OCI-LY7 (cell line): ENCODE measurements at regions not wholly inside any gene's neighbourhood (a gene's known extent, or its start where the extent isn't known, plus 50 kb on each side); places are given as distances from the start of the nearest gene placed in this dataset.

Source experiments
- CTCF ChIP-seq: fragments of 200-600 bp; sonication (generic); conservative IDR thresholded peaks from 2 replicates; pipeline ENCODE4 v1.5.1; 2014; ENCODE audit warnings: mild to moderate bottlenecking, antibody characterized with exemption, low read length, moderate library complexity, mixed read lengths
- EZH2phosphoT487 ChIP-seq: fragments of 200-600 bp; sonication (generic); IDR thresholded peaks from 2 replicates; pipeline ENCODE4 v1.6.1; 2018; ENCODE audit warnings: low read depth, borderline replicate concordance, mild to moderate bottlenecking, mixed run types, antibody characterized with exemption, low read length, moderate library complexity, mixed read lengths

DNA sequence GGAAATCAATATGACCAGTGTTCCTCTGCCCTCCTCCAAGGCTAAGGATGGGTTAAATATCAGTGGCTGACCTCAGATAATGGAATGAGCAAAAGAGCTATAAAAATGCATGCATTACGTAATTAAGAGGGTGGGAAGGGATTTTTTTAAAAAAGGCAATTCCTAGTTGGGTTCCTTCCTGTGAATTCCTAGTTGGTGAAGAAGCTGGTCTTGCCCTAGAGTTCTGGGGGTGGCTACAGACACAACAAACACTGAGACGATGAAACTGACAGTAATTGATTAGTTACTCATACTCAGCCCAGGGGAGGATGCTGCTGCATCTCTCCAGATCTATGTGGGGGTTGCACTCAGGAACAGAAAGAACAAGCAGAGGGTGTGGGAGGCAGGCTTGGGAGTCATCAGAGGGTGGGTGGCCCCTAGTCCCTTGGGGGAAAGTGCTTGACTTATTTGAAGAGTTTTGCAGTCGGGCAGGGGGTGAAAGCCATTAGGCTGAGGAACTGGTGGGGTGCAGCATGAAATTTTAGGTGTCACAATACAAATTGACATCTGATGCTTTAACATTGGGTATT is 662.0 kb upstream of the FRG1 start:
- TF ChIP-seq CTCF (no peak), EZH2phosphoT487 (no peak)
